ENCODE measurements at regions not wholly inside any gene's neighbourhood (a gene's known extent, or its start where the extent isn't known, plus 50 kb on each side); places are given as distances from the start of the nearest gene placed in this dataset.

- no peak for FAIRE-seq
Measured at GRCh38 chr13:44157606-44158005, 216.0 kb upstream of the SERP2 start.

GRCh38 chr13:44158098-44158521 lies 215.5 kb upstream of the SERP2 start:
- no peak for TF ChIP-seq CTCF (IDR thresholded peaks at IDR 0.05)
- Histone ChIP-seq H3K4me3 (no peak overlapping the region), H3K27me3 (no peaks in the 10 kb centered on the region), H3K4me1 (peaks cover 0 to 4% (median 0%) of the 10 kb centered on the region in 3 donors), H3K36me3 (no peaks in the 10 kb centered on the region), H3K9me3 (no peaks in the 10 kb centered on the region), H3K27ac (no peak overlapping the region)
- FAIRE-seq, result no peak
- no peak for ATAC-seq
- 73 to 78% methylated on average over 2 of the region's 2 CpGs for WGBS, 2 donors
- DNase-seq, result no peak
- intact Hi-C loops (cut with DNase I), result no loop called here

More at GRCh38 chr13:44157606-44158005, 216.0 kb upstream of the SERP2 start:
- DNase-seq (no peak), ATAC-seq (no peak)
- no peaks in the 10 kb centered on the region for H3K9me3 ChIP-seq
- 79 to 92% methylated on average over 5 of the region's 5 CpGs for WGBS, 2 donors
- no peak overlapping the region for H3K4me3 ChIP-seq
- intact Hi-C loops (cut with DNase I), result no loop called here
- TF ChIP-seq CTCF (IDR thresholded peaks at IDR 0.05), result no peak
- H3K27me3 ChIP-seq, result no peaks in the 10 kb centered on the region
- peaks cover 0 to 4% (median 0%) of the 10 kb centered on the region in 3 donors for H3K4me1 ChIP-seq
- H3K27ac ChIP-seq, result no peak overlapping the region
- no peaks in the 10 kb centered on the region for H3K36me3 ChIP-seq

GRCh38 chr13:44158881-44159632 lies 214.6 kb upstream of the SERP2 start:
- intact Hi-C loops (cut with DNase I), result no loop called here
- Histone ChIP-seq H3K27me3 (no peaks in the 10 kb centered on the region), H3K9me3 (no peaks in the 10 kb centered on the region), H3K27ac (no peak overlapping the region), H3K36me3 (no peaks in the 10 kb centered on the region), H3K4me3 (no peak overlapping the region), H3K4me1 (peaks cover 0 to 4% (median 0%) of the 10 kb centered on the region in 3 donors)
- no peak for TF ChIP-seq CTCF (IDR thresholded peaks at IDR 0.05)
- DNase-seq (no peak), FAIRE-seq (no peak), ATAC-seq (no peak)
- WGBS, 2 donors, result 85 to 92% methylated on average over 15 of the region's 15 CpGs

- Histone ChIP-seq H3K9me3 (no peaks in the 10 kb centered on the region), H3K4me1 (peaks cover 0 to 4% (median 0%) of the 10 kb centered on the region in 3 donors), H3K27ac (no peak overlapping the region), H3K36me3 (no peaks in the 10 kb centered on the region), H3K4me3 (no peak overlapping the region), H3K27me3 (no peaks in the 10 kb centered on the region)
- no peak for ATAC-seq
- intact Hi-C loops (cut with DNase I), result no loop called here
- no peak for FAIRE-seq
- no peak for DNase-seq
- TF ChIP-seq CTCF (IDR thresholded peaks at IDR 0.05), result no peak
- WGBS, 2 donors, result 74 to 80% methylated on average over 8 of the region's 8 CpGs
Measured at GRCh38 chr13:44159633-44160279, 213.9 kb upstream of the SERP2 start.
